GM18868 (cell line): ENCODE measurements at regions not wholly inside any gene's neighbourhood (a gene's known extent, or its start where the extent isn't known, plus 50 kb on each side); places are given as distances from the start of the nearest gene placed in this dataset.

Experiments
- ATAC-seq: cut with Tn5 transposase; IDR thresholded peaks from one replicate; pipeline ENCODE4 v1.9.1; 2021; ENCODE audit warnings: mild to moderate bottlenecking, moderate library complexity; ENCODE audit not compliant: unreplicated experiment

DNA sequence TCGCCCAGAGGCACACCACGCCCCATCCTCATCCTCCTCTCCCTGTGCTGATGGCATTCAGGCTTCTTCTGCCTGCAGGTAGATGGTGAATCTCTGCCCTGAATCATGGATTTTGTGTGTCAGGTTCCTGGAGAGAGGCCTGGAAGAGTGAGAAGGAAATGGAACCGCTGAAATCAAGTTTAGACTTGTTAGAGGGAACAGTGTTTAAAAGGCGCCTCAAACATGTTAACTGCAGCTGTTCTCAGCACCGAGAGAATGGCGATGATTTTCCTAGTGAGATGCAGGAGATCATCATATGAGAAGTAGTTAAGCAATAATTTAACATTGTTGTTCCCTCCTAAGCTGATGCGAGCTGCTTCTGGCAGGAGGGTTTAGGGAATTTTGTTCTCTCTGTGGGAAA is 744.4 kb upstream of the EEF2KMT start:
- ATAC-seq = no peak

GRCh38 chr16:5838725-5839124 is 741.1 kb upstream of the EEF2KMT start:
- ATAC-seq = no peak

DNA sequence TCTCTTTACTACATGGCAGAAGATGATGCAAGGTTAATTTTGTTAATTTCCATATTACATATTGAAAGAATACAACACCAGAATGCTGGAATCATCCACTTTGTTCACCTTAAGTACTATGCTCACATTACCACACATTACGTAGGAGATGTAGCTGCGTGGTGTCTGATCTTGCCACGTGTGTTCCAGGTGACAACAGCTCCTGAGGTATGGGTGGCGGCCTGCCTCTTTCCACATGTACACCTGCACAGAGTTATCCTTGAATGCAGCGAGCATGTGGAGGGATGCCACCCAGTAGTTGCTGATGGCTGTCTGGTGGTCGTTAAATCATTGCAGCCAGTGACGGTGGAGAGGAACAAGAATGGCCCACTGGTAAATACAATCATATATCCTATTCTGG is 740.5 kb upstream of the EEF2KMT start:
- no peak for ATAC-seq

GRCh38 chr16:5837007-5837670 is 739.5 kb upstream of the EEF2KMT start:
- ATAC-seq = no peak

GRCh38 chr16:5835876-5836275 is 738.3 kb upstream of the EEF2KMT start:
- no peak for ATAC-seq

DNA sequence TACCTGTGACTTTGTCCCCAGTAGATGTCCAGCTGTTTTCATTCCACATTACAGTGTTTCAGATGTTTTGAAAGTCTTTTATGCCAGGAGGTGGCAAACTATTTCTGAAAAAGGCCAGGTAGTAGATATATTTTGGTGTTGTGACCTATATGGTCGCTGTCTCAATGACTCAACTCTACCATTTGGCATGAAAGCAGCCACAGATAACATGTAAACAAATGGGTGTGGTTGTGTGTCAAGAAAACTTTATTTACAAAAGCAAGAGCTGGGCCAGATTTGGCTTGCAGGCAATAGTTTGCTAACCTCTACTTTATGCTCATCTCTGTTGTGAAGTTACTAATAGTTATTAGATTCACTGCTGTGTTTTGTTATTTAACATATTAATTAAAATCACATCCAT is 728.7 kb upstream of the EEF2KMT start:
- no peak for ATAC-seq

- no peak for ATAC-seq
Observed at GRCh38 chr16:5820472-5820871, 722.9 kb upstream of the EEF2KMT start.

GRCh38 chr16:5815570-5816237 is 718.1 kb upstream of the EEF2KMT start:
- no peak for ATAC-seq

DNA sequence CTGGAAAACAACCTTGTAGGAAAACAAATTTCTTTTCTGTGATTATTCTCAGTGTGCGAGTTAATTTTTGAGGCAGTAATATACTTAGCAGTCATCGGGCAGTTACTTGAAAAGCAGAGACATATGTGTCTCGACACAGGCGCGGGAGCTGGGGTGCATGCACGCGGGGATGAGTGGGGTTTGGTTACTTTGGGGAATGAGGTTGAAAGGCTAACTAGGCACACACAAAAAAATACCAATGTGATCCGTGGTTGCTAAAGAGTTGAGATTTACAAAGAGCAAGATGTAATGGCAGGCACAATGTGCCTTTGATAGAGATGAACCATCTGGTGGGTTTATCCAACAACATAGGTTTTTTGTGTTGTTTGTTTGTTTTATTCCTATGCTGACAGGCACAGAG is 703.8 kb upstream of the EEF2KMT start:
- no peak for ATAC-seq

GRCh38 chr16:5793556-5793955 is 696.0 kb upstream of the EEF2KMT start:
- ATAC-seq = no peak

DNA sequence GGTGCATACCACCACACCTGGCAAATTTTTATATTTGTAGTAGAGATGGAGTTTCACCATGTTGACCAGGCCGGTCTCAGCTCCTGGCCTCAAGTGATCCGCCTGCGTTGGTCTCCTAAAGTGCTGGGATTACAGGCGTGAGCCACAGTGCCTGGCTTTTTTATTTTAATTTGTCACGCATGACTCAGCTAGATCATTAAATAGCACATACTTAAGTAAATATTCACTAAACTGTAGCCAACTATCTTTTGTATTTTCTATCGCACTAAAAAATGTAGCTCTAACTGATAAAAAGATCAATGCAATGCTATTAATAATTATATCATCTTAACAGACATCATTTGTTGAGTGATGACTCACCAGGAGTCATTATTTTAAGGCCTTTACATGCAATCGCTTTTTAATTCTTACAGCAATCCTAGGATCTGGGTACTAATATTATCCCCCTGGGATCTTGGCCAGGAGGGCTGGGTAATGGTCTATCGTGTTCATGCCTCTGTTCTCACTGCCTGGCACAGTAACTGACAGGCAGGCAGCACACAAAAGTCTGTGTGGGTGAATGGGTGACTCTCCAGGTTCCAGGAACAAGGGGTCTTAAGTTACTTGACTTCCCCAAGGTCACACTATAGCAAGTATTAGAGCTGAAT is 693.5 kb upstream of the EEF2KMT start:
- ATAC-seq = no peak

DNA sequence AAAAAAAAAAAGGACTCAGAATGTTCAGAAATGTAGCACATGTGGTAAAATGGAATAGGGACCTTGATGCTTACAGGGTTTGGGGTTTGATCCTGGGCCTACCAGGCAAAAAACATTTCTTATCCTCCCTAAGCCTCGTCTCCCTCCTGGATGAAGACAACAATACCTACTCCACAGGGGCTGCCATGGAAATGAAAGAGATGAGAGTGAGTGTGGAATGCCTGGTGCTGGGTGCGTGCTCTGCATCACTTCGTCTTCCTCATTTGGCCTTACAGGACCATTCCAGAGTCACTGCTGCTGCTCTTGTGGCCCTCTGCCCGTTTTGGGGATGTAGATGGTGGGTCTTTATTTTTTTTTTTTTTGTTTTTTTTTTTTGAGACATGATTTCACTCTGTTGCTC is 692.9 kb upstream of the EEF2KMT start:
- no peak for ATAC-seq

DNA sequence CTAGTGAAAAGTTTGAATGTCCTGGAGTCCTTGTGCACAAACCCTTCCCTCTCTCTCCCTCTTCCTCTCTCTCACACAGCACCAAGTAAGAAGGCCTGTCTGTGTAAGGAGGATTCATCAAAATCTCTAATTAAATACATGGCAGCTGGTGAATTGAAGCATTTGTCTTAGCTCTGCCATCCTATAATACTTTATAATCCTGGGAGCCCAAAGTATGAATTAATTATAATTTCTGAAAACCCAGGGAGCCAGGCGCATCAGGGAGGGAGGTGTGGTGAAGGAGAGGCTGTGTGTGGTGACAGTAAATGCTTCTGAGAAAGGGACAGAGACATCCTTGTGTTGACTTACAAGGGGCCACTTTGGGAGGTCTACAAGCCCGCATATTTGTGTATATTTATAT is 691.4 kb upstream of the EEF2KMT start:
- no peak for ATAC-seq

GRCh38 chr16:5781436-5781835 is 683.8 kb upstream of the EEF2KMT start:
- ATAC-seq = no peak

GRCh38 chr16:5776876-5777275 is 679.3 kb upstream of the EEF2KMT start:
- no peak for ATAC-seq

- ATAC-seq = no peak
Observed at GRCh38 chr16:5775916-5776315, 678.3 kb upstream of the EEF2KMT start.

DNA sequence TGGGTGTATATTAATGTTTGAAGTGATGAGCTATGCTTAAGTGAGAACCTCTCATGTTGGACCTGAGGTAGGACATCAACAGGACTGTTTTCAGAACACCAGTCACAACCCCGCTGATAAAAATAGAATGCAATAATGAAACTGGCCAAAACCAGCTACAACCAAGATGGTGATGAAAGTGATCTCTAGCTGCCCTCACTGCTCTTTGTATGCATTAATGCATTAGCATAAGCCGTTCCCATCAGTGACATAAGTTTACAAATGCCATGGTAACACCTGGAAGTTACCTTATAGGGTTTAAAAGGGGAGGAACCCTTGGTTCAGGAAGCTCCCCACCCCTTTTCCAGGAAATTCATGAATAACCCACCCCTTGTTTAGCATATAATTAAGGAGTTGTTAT is 672.5 kb upstream of the EEF2KMT start:
- ATAC-seq = no peak

- no peak for ATAC-seq
Observed at GRCh38 chr16:5769513-5769912, 671.9 kb upstream of the EEF2KMT start.

GRCh38 chr16:5768445-5768844 is 670.9 kb upstream of the EEF2KMT start:
- ATAC-seq = no peak

DNA sequence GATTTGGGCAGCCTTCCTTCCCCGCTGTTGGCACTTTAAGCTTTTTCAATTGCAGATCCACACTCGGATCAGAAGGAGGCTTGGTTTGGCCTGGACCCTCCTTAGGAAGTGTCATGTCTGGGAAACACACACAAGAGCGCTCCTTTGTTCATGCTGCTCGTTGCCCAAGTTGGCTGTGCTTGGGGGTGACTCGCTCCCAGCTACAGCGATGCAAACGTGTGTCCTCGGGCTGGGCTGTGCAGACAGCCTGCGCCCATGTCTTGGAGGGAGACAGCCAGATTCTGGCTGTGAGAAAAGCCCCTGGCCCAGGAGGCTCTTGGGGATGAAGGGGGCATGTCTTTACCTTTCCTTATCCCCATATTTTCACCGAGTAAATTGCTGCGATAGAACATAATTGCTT is 665.6 kb upstream of the EEF2KMT start:
- no peak for ATAC-seq

GRCh38 chr16:5762362-5762761 is 664.8 kb upstream of the EEF2KMT start:
- ATAC-seq = no peak

- ATAC-seq = no peak
Observed at GRCh38 chr16:5761592-5761991, 664.0 kb upstream of the EEF2KMT start.
